ENCODE measurements at regions not wholly inside any gene's neighbourhood (a gene's known extent, or its start where the extent isn't known, plus 50 kb on each side); places are given as distances from the start of the nearest gene placed in this dataset.
"Not testable (repeated sequence)": the region's sequence is repeated elsewhere in the genome, so short reads cannot be mapped to it uniquely, and the experiment has no call there.

- no peak for TF ChIP-seq CTCF (IDR thresholded peaks at IDR 0.05)
- Histone ChIP-seq H3K4me3 (no peak overlapping the region), H3K27ac (no peak overlapping the region), H3K36me3 (no peaks in the 10 kb centered on the region), H3K4me1 (no peaks in the 10 kb centered on the region), H3K9me3 (no peaks in the 10 kb centered on the region), H3K27me3 (no peaks in the 10 kb centered on the region)
- ATAC-seq = no peak
- DNase-seq = no peak
- intact Hi-C loops (cut with DNase I) = no loop called here
Measured at GRCh38 chr5:127187706-127188105, 102.9 kb upstream of the MEGF10 start.

GRCh38 chr5:127192150-127192549 lies 98.4 kb upstream of the MEGF10 start:
- ATAC-seq = no peak
- Histone ChIP-seq H3K4me1 (no peaks in the 10 kb centered on the region), H3K4me3 (no peak overlapping the region), H3K36me3 (no peaks in the 10 kb centered on the region), H3K27ac (no peak overlapping the region), H3K9me3 (no peaks in the 10 kb centered on the region), H3K27me3 (no peaks in the 10 kb centered on the region)
- no peak for DNase-seq
- no peak for TF ChIP-seq CTCF (IDR thresholded peaks at IDR 0.05)
- intact Hi-C loops (cut with DNase I) = no loop called here

GRCh38 chr5:127192836-127193338 lies 97.7 kb upstream of the MEGF10 start:
- no peak for DNase-seq
- ATAC-seq = no peak
- no peaks in the 10 kb centered on the region for H3K27me3 ChIP-seq
- TF ChIP-seq CTCF (IDR thresholded peaks at IDR 0.05) = no peak
- intact Hi-C loops (cut with DNase I) = no loop called here
- H3K27ac ChIP-seq = no peak overlapping the region
- no peaks in the 10 kb centered on the region for H3K36me3 ChIP-seq
- H3K4me1 ChIP-seq = no peaks in the 10 kb centered on the region
- no peaks in the 10 kb centered on the region for H3K9me3 ChIP-seq
- no peak overlapping the region for H3K4me3 ChIP-seq

- DNase-seq (no peak), ATAC-seq (no peak)
- intact Hi-C loops (cut with DNase I) = no loop called here
- H3K36me3 ChIP-seq = no peaks in the 10 kb centered on the region
- no peaks in the 10 kb centered on the region for H3K9me3 ChIP-seq
- no peaks in the 10 kb centered on the region for H3K27me3 ChIP-seq
- H3K4me3 ChIP-seq = no peak overlapping the region
- TF ChIP-seq CTCF (IDR thresholded peaks at IDR 0.05) = no peak
- no peaks in the 10 kb centered on the region for H3K4me1 ChIP-seq
- H3K27ac ChIP-seq = no peak overlapping the region
Measured at GRCh38 chr5:127196042-127196441, 94.6 kb upstream of the MEGF10 start.

GRCh38 chr5:127197402-127198167 lies 93.0 kb upstream of the MEGF10 start:
- H3K27me3 ChIP-seq; H3K9me3 ChIP-seq; H3K27ac ChIP-seq; H3K4me3 ChIP-seq; DNase-seq; ATAC-seq; H3K36me3 ChIP-seq; intact Hi-C loops (cut with DNase I); H3K4me1 ChIP-seq: not testable (repeated sequence)

- H3K36me3 ChIP-seq; intact Hi-C loops (cut with DNase I); H3K4me1 ChIP-seq; H3K4me3 ChIP-seq; H3K27ac ChIP-seq; DNase-seq; ATAC-seq; H3K9me3 ChIP-seq; H3K27me3 ChIP-seq: not testable (repeated sequence)
Measured at GRCh38 chr5:127202738-127203137, 87.9 kb upstream of the MEGF10 start.

Data from upper lobe of right lung (tissue), 1 donor.